ENCODE measurements at regions not wholly inside any gene's neighbourhood (a gene's known extent, or its start where the extent isn't known, plus 50 kb on each side); places are given as distances from the start of the nearest gene placed in this dataset.

DNA sequence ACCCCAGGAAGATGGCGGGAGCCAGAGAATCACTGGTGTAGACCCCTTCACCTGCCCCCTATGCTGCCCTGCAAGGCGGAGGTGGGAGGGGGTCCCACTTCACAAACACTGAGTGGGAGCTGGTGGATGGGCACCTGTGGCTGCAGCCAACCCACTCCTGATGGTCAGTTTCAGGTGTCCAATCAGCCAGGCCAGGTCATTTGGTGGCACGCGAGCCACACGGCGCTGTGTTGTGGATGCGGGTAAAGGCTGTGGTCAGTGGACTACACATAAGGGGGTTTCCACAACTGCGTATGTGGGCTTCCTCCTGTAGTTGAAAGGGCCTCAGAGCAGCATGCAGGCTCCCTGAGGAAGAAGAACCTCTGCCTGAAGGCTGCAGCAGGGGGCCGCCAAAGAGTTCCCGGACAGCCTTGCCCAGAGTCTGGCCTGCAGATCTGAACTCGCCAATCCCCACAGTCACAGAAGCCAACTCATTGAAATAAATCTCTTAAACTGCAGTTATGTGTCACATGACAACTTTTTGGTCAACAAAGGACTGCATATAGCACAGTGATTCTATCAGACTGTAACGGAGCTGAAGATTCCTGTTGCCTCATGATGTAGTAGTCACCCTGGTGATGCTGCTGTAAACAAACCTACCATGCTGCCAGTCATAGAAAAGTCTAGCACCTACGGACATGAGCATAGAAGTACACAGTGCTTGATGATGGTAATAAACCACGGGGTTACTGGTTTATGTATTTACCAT, 284.7 kb upstream of the IRX2 start:
- TF ChIP-seq CTCF (IDR thresholded peaks at IDR 0.05; ENCODE audit: low read depth, low read length, missing control alignments), result no peak
- in situ Hi-C loops (cut with HindIII; ENCODE audit: low pct_ligation_motif_present, low sequenced_read_pairs), result no loop called here

GRCh38 chr5:3035452-3035851, 284.0 kb upstream of the IRX2 start:
- Histone ChIP-seq H3K4me3 (ENCODE audit: low read depth, low read length) (no peak overlapping the region), H3K27ac (no peak overlapping the region), H3K36me3 (replicated peaks) (no peaks in the 10 kb centered on the region), H3K27me3 (replicated peaks) (no peaks in the 10 kb centered on the region)
- TF ChIP-seq CTCF (IDR thresholded peaks at IDR 0.05; ENCODE audit: low read depth, low read length, missing control alignments), result no peak
- DNase-seq, result no peak
- in situ Hi-C loops (cut with HindIII; ENCODE audit: low pct_ligation_motif_present, low sequenced_read_pairs), result no loop called here

More for the DNA sequence above, 284.7 kb upstream of the IRX2 start:
- DNase-seq, result no peak
- no peaks in the 10 kb centered on the region for H3K36me3 ChIP-seq (replicated peaks)
- H3K27me3 ChIP-seq (replicated peaks), result no peaks in the 10 kb centered on the region
- H3K4me3 ChIP-seq (ENCODE audit: low read depth, low read length), result no peak overlapping the region
- H3K27ac ChIP-seq, result no peak overlapping the region

DNA sequence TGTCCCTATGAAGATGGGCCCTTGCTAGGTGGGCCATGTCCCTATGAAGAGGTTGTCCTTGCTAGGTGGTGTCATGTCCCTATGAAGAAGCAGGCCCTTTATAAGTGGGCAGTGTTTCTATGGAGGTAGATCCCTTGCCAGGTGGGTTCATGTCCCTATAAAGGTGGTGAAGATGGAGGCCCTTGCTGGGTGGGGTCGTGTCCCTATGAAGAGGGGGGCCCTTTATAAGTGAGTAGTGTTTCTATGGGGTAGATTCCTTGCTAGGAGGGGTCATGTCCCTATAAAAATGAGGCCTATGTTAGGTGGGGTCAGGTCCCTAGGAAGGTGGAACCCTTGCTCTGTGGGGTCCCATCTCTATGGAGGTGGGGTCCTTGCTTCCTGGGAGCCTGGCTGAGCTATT, 283.4 kb upstream of the IRX2 start:
- Histone ChIP-seq H3K27ac (no peak overlapping the region), H3K36me3 (replicated peaks) (no peaks in the 10 kb centered on the region), H3K4me3 (ENCODE audit: low read depth, low read length) (no peak overlapping the region), H3K27me3 (replicated peaks) (no peaks in the 10 kb centered on the region)
- no peak for TF ChIP-seq CTCF (IDR thresholded peaks at IDR 0.05; ENCODE audit: low read depth, low read length, missing control alignments)
- no peak for DNase-seq
- in situ Hi-C loops (cut with HindIII; ENCODE audit: low pct_ligation_motif_present, low sequenced_read_pairs), result no loop called here

DNA sequence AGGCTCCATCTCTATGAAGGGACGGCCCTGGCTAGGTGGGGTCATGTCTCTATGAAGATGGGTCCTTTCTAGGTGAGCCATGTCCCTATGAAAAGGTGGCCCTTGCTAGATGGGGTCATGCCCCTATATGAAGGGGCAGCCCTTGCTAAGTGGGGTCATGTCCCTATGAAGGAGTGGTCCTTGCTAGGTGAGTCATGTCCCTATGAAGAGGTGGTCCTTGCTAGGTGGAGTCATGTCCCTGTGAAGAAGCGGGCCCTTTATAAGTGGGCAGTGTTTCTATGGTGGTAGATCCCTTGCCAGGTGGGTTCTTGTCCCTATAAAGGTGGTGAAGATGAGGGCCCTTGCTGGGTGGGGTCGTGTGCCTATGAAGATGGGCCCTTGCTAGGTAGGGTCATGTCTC, 283.0 kb upstream of the IRX2 start:
- no peak for TF ChIP-seq CTCF (IDR thresholded peaks at IDR 0.05; ENCODE audit: low read depth, low read length, missing control alignments)
- no peak overlapping the region for H3K27ac ChIP-seq
- DNase-seq, result no peak
- H3K4me3 ChIP-seq (ENCODE audit: low read depth, low read length), result no peak overlapping the region
- H3K36me3 ChIP-seq (replicated peaks), result no peaks in the 10 kb centered on the region
- no peaks in the 10 kb centered on the region for H3K27me3 ChIP-seq (replicated peaks)
- in situ Hi-C loops (cut with HindIII; ENCODE audit: low pct_ligation_motif_present, low sequenced_read_pairs), result no loop called here

DNA sequence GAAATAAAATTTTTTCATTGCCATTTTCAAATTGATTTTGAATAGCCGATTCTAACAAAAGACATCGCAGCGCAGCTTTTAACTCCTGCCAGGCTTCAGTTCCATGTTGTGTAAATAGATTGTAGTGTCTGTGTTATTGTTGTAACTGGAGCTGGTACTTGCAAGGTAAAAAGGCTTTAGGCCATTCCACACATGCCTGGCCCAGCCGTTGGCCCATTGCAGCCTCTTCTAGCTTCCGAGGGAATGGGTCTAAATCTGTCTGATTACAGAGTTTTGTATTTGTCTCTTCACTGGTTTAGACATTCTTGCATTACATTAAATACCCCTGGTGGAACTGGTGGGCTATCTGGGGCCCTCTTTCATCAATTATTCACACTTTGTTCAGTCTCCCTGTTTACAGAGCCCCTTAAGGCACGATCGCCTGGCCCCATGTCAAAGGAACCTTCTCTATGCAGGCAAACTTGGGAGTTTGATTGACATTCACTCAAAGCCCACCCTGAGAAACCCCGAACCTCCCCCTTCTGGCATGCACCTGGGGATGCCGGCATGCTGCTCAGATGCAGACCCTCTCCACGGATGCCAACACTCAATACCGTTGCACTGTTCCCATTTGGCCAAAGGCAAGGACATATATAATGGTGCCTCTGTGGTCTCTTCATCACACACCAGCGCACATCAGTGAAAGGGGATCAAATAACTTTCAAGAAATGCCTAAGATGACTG, 281.7 kb upstream of the IRX2 start:
- TF ChIP-seq CTCF (IDR thresholded peaks at IDR 0.05; ENCODE audit: low read depth, low read length, missing control alignments), result no peak
- DNase-seq, result no peak
- Histone ChIP-seq H3K27ac (no peak overlapping the region), H3K4me3 (ENCODE audit: low read depth, low read length) (no peak overlapping the region), H3K27me3 (replicated peaks) (no peaks in the 10 kb centered on the region), H3K36me3 (replicated peaks) (no peaks in the 10 kb centered on the region)
- in situ Hi-C loops (cut with HindIII; ENCODE audit: low pct_ligation_motif_present, low sequenced_read_pairs), result no loop called here
